ENCODE measurements at regions not wholly inside any gene's neighbourhood (a gene's known extent, or its start where the extent isn't known, plus 50 kb on each side); places are given as distances from the start of the nearest gene placed in this dataset.
"Not testable (repeated sequence)": the region's sequence is repeated elsewhere in the genome, so short reads cannot be mapped to it uniquely, and the experiment has no call there.

- TF ChIP-seq CTCF (IDR thresholded peaks at IDR 0.05; ENCODE audit: unreplicated experiment) = no peak
- peaks cover 14% of the 10 kb centered on the region for H3K4me1 Mint-ChIP-seq (ENCODE audit: unreplicated experiment)
- no peak overlapping the region for H3K4me3 Mint-ChIP-seq (ENCODE audit: unreplicated experiment)
- no peaks in the 10 kb centered on the region for H3K9me3 Mint-ChIP-seq (ENCODE audit: unreplicated experiment)
- no peaks in the 10 kb centered on the region for H3K27me3 Mint-ChIP-seq (ENCODE audit: unreplicated experiment)
- H3K27ac Mint-ChIP-seq (ENCODE audit: unreplicated experiment) = no peak overlapping the region
- no peaks in the 10 kb centered on the region for H3K36me3 Mint-ChIP-seq (ENCODE audit: low read depth, unreplicated experiment)
- no peak for DNase-seq (ENCODE audit: low spot score)
Measured at GRCh38 chr14:56061051-56061450, 57.2 kb upstream of the PELI2 start.

- Mint-ChIP-seq H3K36me3 (ENCODE audit: low read depth, unreplicated experiment) (no peaks in the 10 kb centered on the region), H3K27me3 (ENCODE audit: unreplicated experiment) (no peaks in the 10 kb centered on the region), H3K9me3 (ENCODE audit: unreplicated experiment) (no peaks in the 10 kb centered on the region), H3K27ac (ENCODE audit: unreplicated experiment) (no peak overlapping the region), H3K4me1 (ENCODE audit: unreplicated experiment) (peaks cover 6% of the 10 kb centered on the region), H3K4me3 (ENCODE audit: unreplicated experiment) (no peak overlapping the region)
- DNase-seq (ENCODE audit: low spot score) = no peak
- no peak for TF ChIP-seq CTCF (IDR thresholded peaks at IDR 0.05; ENCODE audit: unreplicated experiment)
Measured at GRCh38 chr14:56063131-56063530, 55.1 kb upstream of the PELI2 start.

GRCh38 chr14:56064513-56064912 is 53.7 kb upstream of the PELI2 start:
- Mint-ChIP-seq H3K27me3 (ENCODE audit: unreplicated experiment) (no peaks in the 10 kb centered on the region), H3K36me3 (ENCODE audit: low read depth, unreplicated experiment) (no peaks in the 10 kb centered on the region), H3K27ac (ENCODE audit: unreplicated experiment) (no peak overlapping the region), H3K4me3 (ENCODE audit: unreplicated experiment) (no peak overlapping the region), H3K9me3 (ENCODE audit: unreplicated experiment) (no peaks in the 10 kb centered on the region), H3K4me1 (ENCODE audit: unreplicated experiment) (no peaks in the 10 kb centered on the region)
- no peak for TF ChIP-seq CTCF (IDR thresholded peaks at IDR 0.05; ENCODE audit: unreplicated experiment)
- DNase-seq (ENCODE audit: low spot score) = no peak

GRCh38 chr14:56065199-56065598 is 53.0 kb upstream of the PELI2 start:
- H3K36me3 Mint-ChIP-seq (ENCODE audit: low read depth, unreplicated experiment); H3K27ac Mint-ChIP-seq (ENCODE audit: unreplicated experiment); H3K4me3 Mint-ChIP-seq (ENCODE audit: unreplicated experiment); H3K27me3 Mint-ChIP-seq (ENCODE audit: unreplicated experiment); H3K4me1 Mint-ChIP-seq (ENCODE audit: unreplicated experiment); DNase-seq (ENCODE audit: low spot score); H3K9me3 Mint-ChIP-seq (ENCODE audit: unreplicated experiment): not testable (repeated sequence)

- Mint-ChIP-seq H3K9me3 (ENCODE audit: unreplicated experiment) (no peaks in the 10 kb centered on the region), H3K36me3 (ENCODE audit: low read depth, unreplicated experiment) (no peaks in the 10 kb centered on the region)
Measured at GRCh38 chr14:56065621-56066290, 52.5 kb upstream of the PELI2 start.

More at GRCh38 chr14:56065621-56066290, 52.5 kb upstream of the PELI2 start:
- DNase-seq (ENCODE audit: low spot score) = no peak
- Mint-ChIP-seq H3K4me3 (ENCODE audit: unreplicated experiment) (no peak overlapping the region), H3K4me1 (ENCODE audit: unreplicated experiment) (peaks cover 5% of the 10 kb centered on the region), H3K27ac (ENCODE audit: unreplicated experiment) (no peak overlapping the region), H3K27me3 (ENCODE audit: unreplicated experiment) (no peaks in the 10 kb centered on the region)
- TF ChIP-seq CTCF (IDR thresholded peaks at IDR 0.05; ENCODE audit: unreplicated experiment) = no peak
